Keratinocyte (primary cell): ENCODE measurements at regions not wholly inside any gene's neighbourhood (a gene's known extent, or its start where the extent isn't known, plus 50 kb on each side); places are given as distances from the start of the nearest gene placed in this dataset.

Experiments used
- DNase-seq: peaks from one replicate; pipeline ENCODE4 v3.0.0-alpha.2; 2011; ENCODE audit warnings: low read depth, missing footprints, low spot score
- FAIRE-seq: peaks from 2 replicates; lab custom pipeline; 2011; peaks lifted over from hg19 to GRCh38; lab: Jason Lieb, UNC
- H2AFZ ChIP-seq: 2 replicates; pipeline ENCODE4 v1.6.0; 2012; ENCODE audit warnings: low read length, control low read depth, inconsistent platforms; ENCODE audit not compliant: control insufficient read depth
- H3K27ac ChIP-seq: 2 replicates; pipeline ENCODE4 v1.5.1; 2011; ENCODE audit warnings: low read length; ENCODE audit not compliant: control insufficient read depth, insufficient read depth
- H3K27me3 ChIP-seq: 3 replicates; pipeline ENCODE4 v1.6.0; 2011; ENCODE audit warnings: low read length; ENCODE audit not compliant: control insufficient read depth, insufficient read depth; ENCODE audit errors: extremely low read depth
- H3K36me3 ChIP-seq, 2 experiments: 2 replicates in 1 of 2; 3 replicates in 1 of 2; pipeline ENCODE4 v1.5.1; 2011; ENCODE audit warnings: low read length in 2 of 2, mild to moderate bottlenecking in 1 of 2; ENCODE audit not compliant: control insufficient read depth in 2 of 2, insufficient read depth in 2 of 2; ENCODE audit errors: extremely low read depth in 1 of 2
- H3K4me1 ChIP-seq: 3 replicates; pipeline ENCODE4 v1.5.1; 2011; ENCODE audit warnings: low read length; ENCODE audit not compliant: control insufficient read depth, insufficient read depth; ENCODE audit errors: extremely low read depth
- H3K4me2 ChIP-seq: 3 replicates; pipeline ENCODE4 v1.6.0; 2011; ENCODE audit warnings: low read depth, low read length; ENCODE audit not compliant: control insufficient read depth, insufficient read depth; ENCODE audit errors: extremely low read depth
- H3K4me3 ChIP-seq, 3 experiments: fragments of 200-600 bp in 1 of 3; sonication (generic) in 1 of 3; 2 replicates in 2 of 3; 3 replicates in 1 of 3; pipeline ENCODE4 v1.5.1; 2011 to 2016; ENCODE audit warnings: low read length in 3 of 3, mild to moderate bottlenecking in 3 of 3, control low read depth in 2 of 3, inconsistent platforms in 1 of 3, low read depth in 1 of 3, mixed read lengths in 1 of 3, mixed run types in 1 of 3, moderate library complexity in 1 of 3; ENCODE audit not compliant: control insufficient read depth in 2 of 3, insufficient read depth in 2 of 3; ENCODE audit errors: extremely low read depth in 1 of 3
- H3K79me2 ChIP-seq: 2 replicates; pipeline ENCODE4 v1.6.0; 2012; ENCODE audit warnings: low read length; ENCODE audit not compliant: control insufficient read depth, insufficient read depth
- H3K9ac ChIP-seq: 3 replicates; pipeline ENCODE4 v1.6.0; 2011; ENCODE audit warnings: low read length; ENCODE audit not compliant: control insufficient read depth, insufficient read depth; ENCODE audit errors: extremely low read depth
- H3K9me1 ChIP-seq: 3 replicates; pipeline ENCODE4 v1.6.0; 2011; ENCODE audit warnings: low read length; ENCODE audit not compliant: control insufficient read depth, insufficient read depth; ENCODE audit errors: extremely low read depth
- H3K9me3 ChIP-seq: 2 replicates; pipeline ENCODE4 v1.5.1; 2012; ENCODE audit warnings: low read depth, low read length; ENCODE audit not compliant: control insufficient read depth
- H4K20me1 ChIP-seq: 3 replicates; pipeline ENCODE4 v1.6.0; 2011; ENCODE audit warnings: low read length; ENCODE audit not compliant: control insufficient read depth, insufficient read depth; ENCODE audit errors: extremely low read depth
- EZH2 ChIP-seq: IDR thresholded peaks from one replicate; pipeline ENCODE4 v1.6.1; 2012; ENCODE audit warnings: inconsistent platforms, mild to moderate bottlenecking, low read length, moderate library complexity
- dilution Hi-C: fragments of 300-500 bp; cut with MboI; formaldehyde crosslinking; loops from one replicate; pipeline ENCODE4 v1.7.0; 2020; ENCODE audit warnings: low sequenced_read_pairs; ENCODE audit not compliant: extremely low pct_ligation_motif_present
- TF ChIP-seq, protein P1 (sequence below), 3 experiments: IDR thresholded peaks in 1 of 3; conservative IDR thresholded peaks in 1 of 3; optimal IDR thresholded peaks in 1 of 3; 2 replicates in 2 of 3; 3 replicates in 1 of 3; pipeline versions ENCODE3 to v1.5.1; 2011; ENCODE audit warnings: low read length in 3 of 3, mild to moderate bottlenecking in 3 of 3, moderate library complexity in 2 of 3, control low read depth in 1 of 3, inconsistent platforms in 1 of 3; ENCODE audit not compliant: insufficient read depth in 2 of 3; ENCODE audit errors: extremely low read depth in 1 of 3

DNA sequence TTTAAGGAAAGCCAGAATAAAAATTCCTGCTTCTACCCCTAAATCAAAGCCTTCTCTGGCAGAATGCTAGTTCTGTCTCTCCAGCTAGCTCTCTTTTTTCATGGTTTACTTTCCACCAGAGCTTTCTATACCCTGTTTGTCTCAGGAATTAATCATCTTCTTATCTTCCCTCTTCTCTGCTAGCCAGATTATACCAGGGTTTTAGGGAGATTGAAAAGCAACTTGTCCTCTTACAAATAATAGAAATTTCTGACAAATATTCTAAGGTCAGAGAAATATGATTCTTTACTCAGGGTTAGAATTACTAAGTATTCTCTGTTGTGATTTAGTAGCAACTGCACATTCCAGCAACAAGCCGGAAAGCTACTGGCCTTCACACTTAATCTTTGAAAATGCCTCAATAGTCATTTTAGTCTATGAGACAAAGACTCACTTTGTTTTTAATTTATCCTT is 166.4 kb downstream of the TANC2 start:
- no peak for FAIRE-seq
- H3K27ac ChIP-seq: no peak overlapping the region
- DNase-seq: no peak

DNA sequence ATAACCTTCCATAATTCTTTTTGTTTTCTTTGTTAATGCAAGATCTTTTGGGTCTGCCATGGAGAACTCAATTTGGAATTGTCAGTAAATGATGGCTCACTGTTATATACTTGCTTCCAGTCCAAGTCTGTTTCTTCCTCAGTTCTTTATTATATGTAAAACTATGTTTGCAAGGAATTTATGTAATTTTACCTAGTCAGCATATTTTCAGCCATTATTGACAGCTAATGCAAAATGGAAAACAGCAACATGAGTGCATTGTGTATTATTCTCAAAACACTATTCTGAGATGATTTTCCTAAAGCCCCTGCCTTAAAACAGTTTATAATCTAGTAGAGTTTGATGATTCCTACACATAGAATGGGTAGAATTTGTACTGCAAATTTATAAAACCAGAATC is 167.5 kb downstream of the TANC2 start:
- FAIRE-seq: no peak
- dilution Hi-C loops: no loop called here

More for the DNA sequence above, 166.4 kb downstream of the TANC2 start:
- H3K4me3 ChIP-seq: no peak overlapping the region
- no peak overlapping the region for H3K9ac ChIP-seq
- H3K79me2 ChIP-seq: peaks cover 10% of the 10 kb centered on the region
- H3K27me3 ChIP-seq: no peaks in the 10 kb centered on the region
- H4K20me1 ChIP-seq: no peaks in the 10 kb centered on the region
- H3K9me1 ChIP-seq: no peaks in the 10 kb centered on the region
- no peak overlapping the region for H3K4me2 ChIP-seq
- TF ChIP-seq EZH2: no peak
- TF ChIP-seq, protein P1, sequence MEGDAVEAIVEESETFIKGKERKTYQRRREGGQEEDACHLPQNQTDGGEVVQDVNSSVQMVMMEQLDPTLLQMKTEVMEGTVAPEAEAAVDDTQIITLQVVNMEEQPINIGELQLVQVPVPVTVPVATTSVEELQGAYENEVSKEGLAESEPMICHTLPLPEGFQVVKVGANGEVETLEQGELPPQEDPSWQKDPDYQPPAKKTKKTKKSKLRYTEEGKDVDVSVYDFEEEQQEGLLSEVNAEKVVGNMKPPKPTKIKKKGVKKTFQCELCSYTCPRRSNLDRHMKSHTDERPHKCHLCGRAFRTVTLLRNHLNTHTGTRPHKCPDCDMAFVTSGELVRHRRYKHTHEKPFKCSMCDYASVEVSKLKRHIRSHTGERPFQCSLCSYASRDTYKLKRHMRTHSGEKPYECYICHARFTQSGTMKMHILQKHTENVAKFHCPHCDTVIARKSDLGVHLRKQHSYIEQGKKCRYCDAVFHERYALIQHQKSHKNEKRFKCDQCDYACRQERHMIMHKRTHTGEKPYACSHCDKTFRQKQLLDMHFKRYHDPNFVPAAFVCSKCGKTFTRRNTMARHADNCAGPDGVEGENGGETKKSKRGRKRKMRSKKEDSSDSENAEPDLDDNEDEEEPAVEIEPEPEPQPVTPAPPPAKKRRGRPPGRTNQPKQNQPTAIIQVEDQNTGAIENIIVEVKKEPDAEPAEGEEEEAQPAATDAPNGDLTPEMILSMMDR (optimal IDR thresholded peaks at IDR 0.05 in 1 of 3, IDR thresholded peaks at IDR 0.05 in 1 of 3, conservative IDR thresholded peaks at IDR 0.05 in 1 of 3; ENCODE audit: extremely low read depth in 1 of 3, insufficient read depth in 2 of 3, low read length in 3 of 3): no peak
- no peaks in the 10 kb centered on the region for H3K9me3 ChIP-seq
- dilution Hi-C loops: no loop called here
- peaks cover 0 to 1% of the 10 kb centered on the region in 2 experiments for H3K36me3 ChIP-seq
- no peak overlapping the region for H2AFZ ChIP-seq
- H3K4me1 ChIP-seq: no peaks in the 10 kb centered on the region

More for the DNA sequence above, 167.5 kb downstream of the TANC2 start:
- Histone ChIP-seq H3K27me3 (no peaks in the 10 kb centered on the region), H3K79me2 (peaks cover 7% of the 10 kb centered on the region), H3K27ac (no peak overlapping the region), H3K36me3 (peaks cover 0 to 1% of the 10 kb centered on the region in 2 experiments), H3K4me2 (no peak overlapping the region), H3K4me3 (no peak overlapping the region), H3K9ac (no peak overlapping the region), H3K9me1 (no peaks in the 10 kb centered on the region), H3K9me3 (no peaks in the 10 kb centered on the region), H3K4me1 (no peaks in the 10 kb centered on the region), H2AFZ (no peak overlapping the region), H4K20me1 (no peaks in the 10 kb centered on the region)
- TF ChIP-seq EZH2: no peak
- TF ChIP-seq, protein P1 (optimal IDR thresholded peaks at IDR 0.05 in 1 of 3, IDR thresholded peaks at IDR 0.05 in 1 of 3, conservative IDR thresholded peaks at IDR 0.05 in 1 of 3; ENCODE audit: extremely low read depth in 1 of 3, insufficient read depth in 2 of 3, low read length in 3 of 3): no peak
- no peak for DNase-seq
